ENCODE measurements at regions not wholly inside any gene's neighbourhood (a gene's known extent, or its start where the extent isn't known, plus 50 kb on each side); places are given as distances from the start of the nearest gene placed in this dataset.

DNA sequence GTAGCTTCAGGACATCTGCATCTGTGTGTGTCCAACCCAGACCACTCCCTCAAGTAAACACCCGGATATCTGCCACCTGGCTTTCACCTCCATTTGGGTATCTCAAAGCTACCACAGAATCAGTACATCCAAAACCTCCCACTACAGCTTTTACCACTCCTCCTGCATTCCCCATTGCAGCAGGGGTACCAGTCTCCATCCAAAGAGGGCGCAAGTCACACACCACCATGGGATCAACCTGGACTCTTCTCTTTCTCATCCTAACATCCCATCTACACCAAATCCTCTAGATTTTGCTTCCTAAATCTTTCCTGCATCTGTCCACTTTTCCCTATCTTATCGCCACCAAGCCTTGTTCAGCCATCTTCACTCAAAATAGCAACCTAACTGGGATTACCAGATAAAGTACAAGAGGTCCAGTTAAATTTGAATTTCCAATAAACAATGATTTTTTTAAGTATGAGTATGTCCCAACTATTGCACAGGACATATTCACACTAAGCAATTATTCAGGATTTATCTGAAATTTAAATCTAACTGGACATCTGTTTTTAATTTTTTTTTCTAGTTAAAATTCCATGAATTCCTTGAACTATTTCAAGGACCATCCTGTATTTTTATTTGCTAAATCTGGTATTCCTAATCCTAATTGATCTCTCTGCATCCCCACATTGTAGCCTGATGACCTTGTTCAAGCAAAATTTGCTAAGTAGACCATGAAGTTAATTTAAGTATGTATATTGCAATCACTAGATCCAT, 164.3 kb upstream of the MLN start:
- DNase-seq (ENCODE audit: low read depth): no peak

DNA sequence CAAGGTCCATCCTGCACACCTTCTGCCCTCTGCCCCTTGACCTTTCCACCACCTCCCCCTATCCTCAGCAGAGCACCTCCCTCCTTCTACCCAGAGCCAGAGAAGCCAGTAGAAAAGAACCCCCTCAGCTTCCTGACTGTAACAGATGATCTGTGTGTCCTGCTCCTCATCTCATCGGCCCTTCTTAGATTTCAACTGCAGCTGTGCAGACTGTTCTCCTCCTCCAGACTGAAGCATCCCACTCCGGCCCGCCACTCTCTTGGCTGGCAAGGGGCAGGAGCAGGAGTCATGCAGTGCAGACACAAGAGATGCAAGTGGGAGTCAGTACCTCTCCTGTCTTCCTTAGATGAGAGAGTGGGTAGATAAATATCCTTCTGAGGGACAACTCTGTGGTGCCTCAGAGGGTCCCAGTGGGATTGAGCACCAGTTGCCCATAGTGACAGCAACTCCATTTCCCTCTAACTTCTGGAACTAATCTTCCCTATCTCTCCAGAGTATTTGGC, 163.5 kb upstream of the MLN start:
- no peak for DNase-seq (ENCODE audit: low read depth)

DNA sequence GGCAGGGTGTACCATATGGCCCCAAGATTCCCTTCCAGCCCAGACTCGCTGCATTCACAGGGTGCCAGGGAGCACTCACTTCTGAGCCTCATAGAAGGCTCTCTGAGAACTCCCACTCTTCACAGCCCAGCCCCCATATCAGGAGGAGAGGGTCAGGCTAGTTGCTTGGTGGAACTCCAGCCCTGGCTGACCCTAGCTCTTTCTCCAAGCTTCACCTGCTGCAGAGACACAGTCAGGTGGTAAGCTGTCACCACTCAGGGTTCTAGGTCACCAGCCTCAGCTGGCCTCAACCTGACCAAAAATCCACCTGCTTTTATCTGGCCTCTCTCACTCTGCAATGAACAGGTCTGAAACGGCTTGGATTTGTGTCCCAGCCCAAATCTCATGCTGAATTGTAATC, 162.7 kb upstream of the MLN start:
- DNase-seq (ENCODE audit: low read depth): no peak

DNA sequence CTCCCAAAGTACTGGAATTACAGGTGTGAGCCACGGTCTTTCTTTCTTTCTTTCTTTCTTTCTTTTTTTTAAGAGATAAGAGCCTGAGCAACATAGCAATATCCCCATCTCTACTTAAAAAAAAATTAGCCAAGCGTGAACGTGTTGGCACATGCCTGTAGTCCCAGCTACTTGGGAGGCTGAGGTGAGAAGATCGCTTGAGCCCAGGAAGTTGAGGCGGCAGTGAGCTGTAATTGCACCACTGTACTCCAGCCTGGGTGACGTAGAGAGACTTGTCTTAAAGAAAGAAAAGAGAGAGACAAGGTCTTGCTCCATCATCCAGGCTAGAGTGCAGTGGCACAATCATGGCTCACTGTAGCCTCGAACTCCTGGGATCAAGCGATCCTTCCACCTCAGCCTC, 162.0 kb upstream of the MLN start:
- DNase-seq (ENCODE audit: low read depth): no peak

DNA sequence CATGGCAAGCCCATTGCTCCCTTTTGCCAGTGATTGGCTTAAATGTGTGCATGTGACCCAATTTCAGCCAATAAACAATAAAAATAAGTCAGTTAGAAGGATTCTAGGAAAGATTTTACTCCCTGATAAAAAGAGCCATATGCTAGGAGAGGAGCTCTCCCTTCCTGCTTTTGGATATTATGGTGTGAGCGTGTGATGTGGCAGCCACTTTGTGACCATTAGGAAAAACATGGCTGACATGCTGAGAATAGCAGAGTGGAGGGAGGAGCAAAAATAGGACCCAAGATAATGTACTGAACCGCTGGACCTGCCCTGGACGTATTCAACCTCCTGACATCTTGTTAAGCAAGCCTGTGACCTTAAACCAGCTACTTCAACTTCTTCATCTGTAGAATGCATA, 160.6 kb upstream of the MLN start:
- no peak for DNase-seq (ENCODE audit: low read depth)

DNA sequence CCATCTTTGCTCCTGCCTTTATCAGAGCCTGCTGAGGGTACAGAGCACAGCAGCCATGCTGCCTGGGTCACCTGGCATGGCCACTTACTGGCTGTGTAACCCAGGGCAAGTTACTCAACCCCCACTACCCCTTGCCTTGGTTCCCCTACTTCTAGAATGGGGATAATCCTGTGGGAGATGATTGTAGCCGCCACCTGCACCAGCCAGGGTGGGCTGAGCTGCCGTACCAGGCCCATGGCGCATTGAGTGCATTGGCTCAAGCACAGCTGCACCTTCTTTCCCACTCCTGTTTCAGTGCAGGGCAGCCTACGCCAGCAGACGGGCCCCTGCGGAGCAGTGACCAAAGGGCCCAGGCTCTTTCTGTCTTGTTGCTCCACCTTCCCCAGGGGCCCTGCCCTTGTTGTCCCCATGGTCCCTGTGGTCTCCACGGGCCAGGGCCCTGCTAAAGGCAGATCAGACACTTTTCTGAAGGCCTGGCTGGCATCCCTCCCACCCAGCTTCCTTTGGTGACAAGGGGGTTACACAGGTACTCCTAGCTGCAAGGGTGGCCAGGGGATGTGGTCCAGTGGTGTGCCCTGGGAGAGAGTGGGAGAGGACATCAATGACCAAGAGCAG, 159.4 kb upstream of the MLN start:
- DNase-seq (ENCODE audit: low read depth): no peak

DNA sequence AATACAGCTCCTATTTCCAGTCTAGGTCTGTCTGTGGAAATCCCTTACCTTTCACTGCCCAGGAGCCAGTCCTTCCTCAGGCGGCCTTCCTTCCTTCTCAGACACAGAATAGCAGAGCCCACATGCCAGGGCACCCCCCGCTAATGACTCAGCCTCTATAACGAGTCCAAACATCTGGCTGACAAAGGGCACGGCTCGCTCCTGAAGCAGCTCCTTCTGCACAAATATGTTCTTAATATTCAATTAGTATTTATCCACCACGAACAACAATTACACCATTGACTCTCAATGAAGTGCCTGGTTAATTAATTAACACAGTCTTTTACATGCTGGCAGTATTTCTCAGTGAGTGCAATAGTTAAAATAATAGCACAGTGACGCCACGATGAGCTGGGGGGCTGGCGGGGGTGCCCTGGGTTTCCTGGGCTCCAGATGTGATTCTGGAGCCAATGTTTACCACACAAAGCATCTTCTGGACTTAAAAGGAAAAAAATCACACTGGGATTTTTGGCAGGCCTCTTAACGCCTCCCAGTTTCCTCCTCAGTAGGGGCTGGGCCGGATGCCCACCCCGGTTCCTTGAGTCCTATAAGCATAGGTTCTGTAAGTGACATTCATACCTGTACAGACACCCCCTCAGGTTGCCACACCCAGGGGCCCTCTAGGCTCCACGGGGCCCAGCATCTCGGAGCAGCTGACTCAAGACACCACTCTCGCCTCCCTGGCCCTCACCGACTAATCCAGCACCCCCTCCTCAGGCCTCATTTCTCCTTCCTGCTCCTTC, 158.6 kb upstream of the MLN start:
- no peak for DNase-seq (ENCODE audit: low read depth)

DNA sequence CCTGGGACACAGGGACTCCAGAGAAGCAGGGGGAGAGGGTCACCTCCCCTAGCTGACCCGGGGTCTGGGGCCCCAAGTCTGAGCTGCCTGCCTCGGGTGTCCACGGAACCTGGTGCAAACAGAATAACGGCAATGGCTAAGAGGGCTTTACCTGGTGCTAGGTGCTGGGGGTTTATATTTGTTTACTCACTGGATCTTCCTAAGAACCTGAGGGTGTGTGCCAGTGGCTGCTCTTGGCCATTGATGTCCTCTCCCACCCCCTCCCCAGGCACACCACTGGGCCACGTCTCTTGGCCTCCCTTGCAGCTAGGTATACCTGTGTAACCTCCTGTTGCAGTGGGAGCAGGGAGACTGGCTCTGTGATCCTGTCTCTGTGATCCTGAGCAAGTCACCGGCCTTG, 157.9 kb upstream of the MLN start:
- DNase-seq (ENCODE audit: low read depth): no peak

DNA sequence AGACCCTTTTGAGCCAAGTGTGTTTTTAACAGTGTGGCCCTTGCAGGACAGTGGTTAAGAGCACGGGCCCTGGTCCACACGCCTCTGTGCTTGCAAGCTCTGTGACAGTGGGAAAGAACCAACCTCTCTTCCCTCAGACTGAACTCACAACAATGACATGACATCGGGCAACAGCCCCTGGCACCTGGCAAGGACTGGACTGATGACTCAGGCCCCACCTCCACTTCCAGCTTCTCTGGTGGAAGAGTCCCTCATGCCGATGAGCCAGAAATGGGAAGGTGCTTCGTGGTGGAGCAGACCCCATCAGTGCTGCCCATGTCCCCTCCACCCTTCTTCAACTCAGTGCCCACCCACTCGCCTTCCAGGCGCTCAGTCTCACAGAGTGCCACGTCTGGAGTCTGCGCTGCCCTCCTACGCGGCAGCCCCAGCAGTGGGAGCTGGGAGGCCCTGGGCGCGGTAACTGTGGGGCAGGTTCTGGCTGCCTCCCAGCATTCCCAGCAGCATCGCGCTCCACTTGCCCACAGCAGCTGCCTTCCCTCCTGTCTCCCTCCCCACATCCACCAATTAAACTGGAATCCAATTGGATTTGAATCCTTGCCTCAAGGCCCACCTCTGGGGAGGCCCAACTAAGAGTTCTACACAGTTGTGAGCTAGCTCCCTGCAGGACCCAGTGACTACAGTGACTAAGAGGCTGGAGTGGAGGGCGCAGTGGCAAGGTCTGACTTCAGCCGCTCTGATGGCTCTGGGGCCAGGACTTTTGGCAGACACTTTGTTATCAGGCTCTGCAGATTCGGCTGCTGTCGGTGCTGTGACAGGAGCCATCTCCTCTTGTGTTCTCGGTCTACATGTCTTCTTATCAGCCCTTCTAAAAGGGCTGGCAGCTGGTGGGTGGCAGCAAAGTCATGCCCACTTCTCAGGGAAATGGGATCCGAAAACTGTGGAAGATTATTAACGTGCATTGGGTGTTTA, 156.8 kb upstream of the MLN start:
- DNase-seq (ENCODE audit: low read depth): no peak

DNA sequence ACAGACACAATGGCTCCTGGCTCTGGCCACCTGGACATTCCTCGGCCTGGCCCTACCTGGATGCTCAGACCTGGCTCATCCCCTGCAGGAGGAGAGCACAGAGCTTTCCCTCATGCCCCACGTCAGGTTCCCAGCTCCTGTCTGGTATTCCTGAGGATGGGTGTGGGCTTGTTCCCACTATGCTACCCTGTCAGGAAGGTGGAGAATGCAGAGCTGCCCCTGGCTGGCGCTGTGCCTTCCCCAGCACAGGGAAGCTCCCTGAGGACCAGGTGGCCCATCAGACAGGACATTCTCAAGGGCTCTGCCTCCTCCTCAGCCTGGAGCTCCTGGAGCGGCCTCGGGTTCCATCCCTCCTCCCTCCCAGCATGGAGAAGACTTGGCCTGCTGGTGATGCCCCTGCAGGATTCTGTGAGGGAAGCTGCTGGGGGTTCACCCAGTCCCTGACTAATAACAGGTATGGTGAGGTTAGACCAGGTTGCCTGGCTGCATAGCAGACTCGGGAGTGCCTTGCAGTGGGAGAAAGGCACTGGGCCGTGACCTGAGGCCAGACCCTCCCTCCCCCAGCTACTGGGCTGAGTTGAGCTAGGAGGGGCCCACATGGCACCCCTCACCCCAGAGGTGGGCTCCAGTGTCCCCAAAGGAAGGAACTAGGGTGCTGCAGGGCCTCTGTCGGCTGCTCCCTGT, 156.0 kb upstream of the MLN start:
- no peak for DNase-seq (ENCODE audit: low read depth)

DNA sequence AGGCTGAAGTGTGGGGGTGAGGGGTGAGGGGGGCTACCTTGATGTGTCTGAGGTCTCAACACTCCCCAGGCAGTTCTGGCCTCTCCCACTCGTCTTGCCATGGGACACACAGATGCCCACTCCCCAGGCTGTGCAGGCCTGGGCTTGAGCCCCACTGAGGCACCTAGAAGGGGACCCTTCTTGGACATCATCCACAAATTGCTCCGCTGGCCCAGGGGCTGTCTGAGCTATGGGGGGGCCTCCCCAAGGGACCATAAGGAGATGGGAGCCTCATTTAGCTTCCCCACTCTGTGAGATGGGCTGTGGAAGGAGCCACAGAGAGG, 155.5 kb upstream of the MLN start:
- DNase-seq (ENCODE audit: low read depth): no peak

DNA sequence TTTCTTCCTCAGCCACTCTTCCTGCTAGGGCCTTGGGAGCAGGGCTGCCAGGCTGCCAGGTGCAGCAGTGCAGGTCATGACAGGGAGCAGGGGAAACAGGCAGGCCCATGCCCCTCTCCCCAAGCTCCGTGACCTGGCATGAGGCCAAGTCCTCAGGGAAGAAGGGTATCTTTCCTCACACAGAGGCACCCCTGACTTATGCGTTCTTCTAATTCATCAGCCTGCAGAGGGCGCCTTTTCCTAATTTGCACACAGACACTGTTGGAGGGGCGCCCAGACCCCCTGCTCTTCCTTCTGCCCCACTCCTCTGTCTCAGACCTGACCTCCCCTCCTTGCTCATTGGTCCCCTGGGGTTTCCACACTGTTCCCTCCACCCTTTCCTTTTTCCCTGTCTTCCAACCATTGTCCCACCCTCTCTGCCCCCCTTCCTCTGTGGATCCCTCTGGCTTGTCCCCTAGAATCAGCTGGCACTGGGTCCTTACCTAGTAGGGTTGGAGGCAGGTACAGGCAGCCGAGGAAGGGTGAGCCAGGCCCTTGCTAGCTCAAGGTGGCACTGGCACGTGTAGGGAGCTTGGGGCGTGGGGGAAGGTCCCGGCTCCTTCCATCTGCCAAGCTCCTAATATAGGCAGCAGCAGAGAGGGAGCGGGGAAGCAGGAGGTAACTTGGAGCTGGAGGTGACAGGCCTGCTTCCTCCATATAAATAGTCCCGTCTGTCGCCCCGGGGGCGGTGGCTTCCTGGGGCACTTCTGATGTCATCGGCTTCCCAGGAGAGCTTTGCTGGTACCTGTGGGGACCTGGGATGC, 154.9 kb upstream of the MLN start:
- DNase-seq (ENCODE audit: low read depth): no peak

DNA sequence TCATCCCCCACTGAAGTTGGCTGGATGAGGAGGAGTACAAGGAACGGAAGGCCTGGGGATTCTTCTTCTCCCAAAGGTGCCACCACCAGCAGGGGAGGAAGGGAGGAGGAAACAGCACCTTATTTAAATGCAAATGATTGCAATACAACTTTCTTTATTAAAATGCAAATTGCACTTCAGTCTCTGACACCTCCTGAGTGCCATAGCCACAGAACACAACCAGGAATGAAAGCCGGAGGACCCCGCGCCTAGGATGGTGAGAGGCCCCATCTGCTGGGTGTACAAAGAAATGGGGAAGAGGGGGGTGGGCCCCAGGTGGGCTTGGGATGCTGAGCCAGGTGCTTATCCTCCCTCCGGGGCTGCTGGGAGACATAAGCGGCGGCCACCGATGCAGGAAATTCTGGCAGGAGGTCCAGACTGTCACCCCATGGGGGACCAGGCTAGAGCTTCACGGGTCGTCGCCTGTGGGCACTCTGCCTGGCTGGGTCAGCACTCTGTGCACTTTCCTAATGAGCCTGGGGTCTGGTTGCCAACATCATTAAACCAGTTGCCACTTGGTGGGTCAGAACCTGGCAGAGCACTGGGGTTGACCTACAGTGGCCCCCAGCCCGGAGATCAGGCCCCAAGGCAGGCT, 154.2 kb upstream of the MLN start:
- no peak for DNase-seq (ENCODE audit: low read depth)

DNA sequence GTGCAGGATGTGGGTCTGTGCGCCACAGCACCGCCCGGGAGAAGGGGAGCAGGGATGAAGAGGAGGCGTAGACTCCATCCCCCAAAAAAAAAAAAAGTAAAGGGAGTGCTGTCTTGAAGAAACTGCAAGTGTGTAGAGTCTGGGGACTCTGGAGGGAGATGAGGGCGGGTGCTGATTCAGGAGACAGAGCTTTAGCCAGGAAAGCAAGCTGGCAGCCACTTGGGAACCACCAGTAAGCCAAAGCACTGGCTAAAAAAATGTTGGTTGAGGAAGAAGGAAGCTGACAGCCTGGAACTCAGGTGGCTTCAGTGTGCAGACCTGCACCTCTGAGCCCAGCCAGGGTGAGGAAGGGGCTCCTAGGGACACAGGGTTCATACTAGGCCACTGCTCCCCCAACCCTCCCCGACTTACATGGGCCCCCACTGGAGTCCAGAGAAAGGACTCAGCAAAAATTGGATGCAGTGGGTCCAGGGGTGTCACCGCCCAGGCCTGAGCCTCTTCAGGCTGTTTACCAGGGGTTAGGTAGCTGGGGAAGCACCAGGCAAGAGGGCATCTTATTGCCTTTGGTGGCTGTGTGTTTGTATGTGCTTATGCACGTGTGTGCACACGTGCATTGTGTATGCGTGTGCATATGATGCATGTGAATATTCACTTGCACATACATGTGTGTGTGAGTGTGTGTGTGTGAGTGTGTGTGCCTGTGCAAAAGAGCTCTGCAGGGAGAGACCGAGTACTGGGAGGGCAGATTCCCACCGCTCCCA, 153.5 kb upstream of the MLN start:
- no peak for DNase-seq (ENCODE audit: low read depth)

DNA sequence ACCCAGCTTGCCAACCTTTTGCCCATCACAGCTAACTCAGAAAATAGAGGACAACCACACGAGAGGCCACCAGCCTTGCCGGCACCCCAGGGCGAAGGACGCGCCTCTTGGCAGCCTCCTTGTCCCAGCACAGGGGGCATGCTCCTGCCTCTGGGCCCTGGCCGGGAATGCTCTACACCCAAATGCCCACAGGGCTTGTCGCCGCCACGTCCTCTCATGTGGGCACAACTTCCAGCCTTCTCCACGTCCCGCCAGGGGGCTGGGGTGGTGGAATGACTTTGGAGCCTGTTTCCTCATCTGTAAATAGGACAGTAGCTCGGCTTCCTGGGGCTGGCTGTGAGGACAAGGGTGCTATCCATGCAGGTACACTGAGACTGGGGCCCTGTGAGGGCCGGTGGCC, 152.4 kb upstream of the MLN start:
- DNase-seq (ENCODE audit: low read depth): no peak

DNA sequence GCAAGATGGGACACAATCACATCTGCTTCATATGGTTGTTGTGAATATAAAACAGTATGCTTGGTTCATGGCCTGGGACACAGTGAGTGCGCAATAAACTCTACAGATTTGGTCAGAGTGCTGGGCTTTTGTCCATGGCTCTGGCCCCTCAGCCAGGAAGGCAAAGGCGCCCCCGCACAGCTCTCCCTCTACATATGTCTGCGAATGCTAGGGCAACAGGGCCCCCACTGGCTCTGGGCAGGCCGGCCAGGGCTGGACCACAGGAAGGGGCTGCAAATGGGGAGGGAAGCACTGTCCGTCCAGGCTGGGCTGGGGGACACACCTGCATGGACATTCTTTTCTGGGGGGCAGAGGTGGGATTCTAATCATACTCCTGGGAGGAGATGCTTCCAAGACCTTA, 151.8 kb upstream of the MLN start:
- DNase-seq (ENCODE audit: low read depth): no peak

DNA sequence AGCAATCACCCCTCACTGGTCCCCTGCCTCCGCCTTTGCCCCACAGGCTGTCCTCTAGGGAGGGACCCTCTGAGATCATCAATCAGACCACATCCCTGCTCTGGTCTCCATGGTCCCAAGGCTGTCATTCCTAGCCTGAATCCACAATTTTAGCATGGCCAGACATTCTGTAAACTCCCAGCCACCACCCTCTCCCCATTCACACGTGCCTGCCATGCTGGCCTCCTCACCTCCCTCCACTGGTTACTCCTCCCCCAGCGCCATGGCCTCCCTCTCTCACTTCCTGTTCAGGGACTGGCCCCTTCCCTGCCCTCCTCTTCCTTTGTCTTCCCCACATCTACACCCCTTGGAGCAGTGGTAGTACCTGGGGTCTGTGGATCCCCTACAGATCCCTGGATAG, 150.7 kb upstream of the MLN start:
- DNase-seq (ENCODE audit: low read depth): no peak

DNA sequence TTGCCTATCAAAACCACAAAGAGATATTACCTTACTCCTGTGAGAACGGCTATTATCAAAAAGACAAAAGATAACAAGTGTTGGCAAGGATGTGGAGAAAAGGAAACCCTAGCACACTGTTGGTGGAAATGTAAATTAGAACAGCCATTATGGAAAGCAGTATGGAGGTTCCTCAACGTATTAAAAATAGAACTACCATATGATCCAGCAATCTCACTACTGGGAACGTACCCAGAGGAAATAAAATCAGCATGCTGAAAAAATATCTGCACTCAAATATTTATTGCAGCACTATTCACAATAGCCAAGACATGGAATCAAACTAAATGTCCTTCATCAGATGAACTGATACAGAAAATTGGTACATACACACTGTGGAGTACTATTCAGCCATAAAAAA, 149.4 kb upstream of the MLN start:
- DNase-seq (ENCODE audit: low read depth): no peak

DNA sequence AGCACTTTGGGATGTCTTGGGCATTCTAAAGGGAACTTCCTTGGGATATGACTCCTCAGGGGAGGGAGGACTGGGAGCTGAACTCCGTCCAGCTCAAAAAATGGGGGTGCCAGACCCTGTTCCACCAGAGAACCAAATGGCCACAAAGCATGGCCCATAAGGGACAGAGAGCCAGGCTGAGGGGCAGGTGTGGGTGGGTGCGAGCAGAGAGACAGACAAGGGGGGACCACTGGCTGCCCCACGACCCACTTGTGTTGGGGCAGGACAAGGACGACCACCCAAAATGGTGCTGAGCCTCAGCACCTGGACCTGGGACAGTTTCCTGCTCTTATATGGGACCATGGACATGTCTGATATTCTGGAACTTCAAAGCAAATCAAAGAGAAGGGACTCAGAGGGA, 148.2 kb upstream of the MLN start:
- DNase-seq (ENCODE audit: low read depth): no peak

Measured in stimulated activated CD8-positive, alpha-beta memory T cell treated with anti-CD3 and anti-CD28 coated beads, Interleukin-4, amount 100 ng/mL, for 24 hours (primary cell).